Breast epithelium (tissue), 4 donors: ENCODE measurements at regions not wholly inside any gene's neighbourhood (a gene's known extent, or its start where the extent isn't known, plus 50 kb on each side); places are given as distances from the start of the nearest gene placed in this dataset.
"Not testable (repeated sequence)": the region's sequence is repeated elsewhere in the genome, so short reads cannot be mapped to it uniquely, and the experiment has no call there.

Source experiments
- DNase-seq, 2 donors: peaks; one replicate each; pipeline ENCODE4 v3.0.0-alpha.2; 2019; ENCODE audit warnings: low spot score in 2 of 2
- H3K27ac ChIP-seq, 2 donors: fragments of 200-600 bp; sonication (generic) in 1 of 2; one replicate each; pipeline ENCODE4 v1.5.1; 2016 to 2019; ENCODE audit warnings: mild to moderate bottlenecking in 1 of 2
- H3K27me3 ChIP-seq, 2 donors: fragments of 200-600 bp; sonication (generic) in 1 of 2; one replicate each; pipeline versions ENCODE4 v1.5.1 to v1.6.0; 2017 to 2019; ENCODE audit warnings: control low read depth in 1 of 2, mild to moderate bottlenecking in 1 of 2
- H3K36me3 ChIP-seq: fragments of 200-600 bp; one replicate; pipeline ENCODE4 v1.5.1; 2019
- H3K4me1 ChIP-seq, 2 donors: fragments of 200-600 bp; sonication (generic); one replicate each; pipeline ENCODE4 v1.5.1; 2016 to 2019; ENCODE audit warnings: control low read depth in 1 of 2
- H3K4me3 ChIP-seq, 3 donors: fragments of 200-600 bp; sonication (generic); 1 replicate in 2 of 3; 2 replicates in 1 of 3; pipeline ENCODE4 v1.5.1; 2016 to 2019; ENCODE audit warnings: mild to moderate bottlenecking in 3 of 3, moderate library complexity in 2 of 3
- H3K9me3 ChIP-seq, 2 donors: fragments of 200-600 bp; sonication (generic) in 1 of 2; one replicate each; pipeline ENCODE4 v1.5.1; 2016 to 2019; ENCODE audit warnings: control low read depth in 1 of 2
- POLR2A ChIP-seq: fragments of 450-650 bp; IDR thresholded peaks from one replicate; pipeline ENCODE4 v1.6.1; 2016; ENCODE audit warnings: antibody characterized with exemption, mild to moderate bottlenecking, moderate library complexity
- POLR2AphosphoS5 ChIP-seq, 3 donors: sonication (generic); formaldehyde crosslinking; IDR thresholded peaks; one replicate each; pipeline ENCODE4 v1.6.1; 2017; ENCODE audit warnings: antibody characterized with exemption in 3 of 3
- intact Hi-C: fragments of 100-400 bp; cut with DNase I; formaldehyde crosslinking; loops from one replicate; pipeline ENCODE4 v1.15.1; 2023; ENCODE audit warnings: low total_unique reads
- TF ChIP-seq, protein P1 (sequence below), 3 donors: fragments of 450-650 bp; IDR thresholded peaks; one replicate each; pipeline ENCODE4 v1.5.1; 2016 to 2017; ENCODE audit warnings: antibody characterized with exemption in 3 of 3, mild to moderate bottlenecking in 3 of 3, moderate library complexity in 3 of 3

GRCh38 chr2:105538840-105539239 is 140.0 kb upstream of the FHL2 start:
- DNase-seq: no peak
- no peak overlapping the region for H3K27ac ChIP-seq
- no peak overlapping the region for H3K4me3 ChIP-seq
- intact Hi-C loops: no loop called here
- H3K4me1 ChIP-seq: no peaks in the 10 kb centered on the region
- no peaks in the 10 kb centered on the region for H3K9me3 ChIP-seq
- H3K36me3 ChIP-seq: no peaks in the 10 kb centered on the region
- TF ChIP-seq, protein P1, sequence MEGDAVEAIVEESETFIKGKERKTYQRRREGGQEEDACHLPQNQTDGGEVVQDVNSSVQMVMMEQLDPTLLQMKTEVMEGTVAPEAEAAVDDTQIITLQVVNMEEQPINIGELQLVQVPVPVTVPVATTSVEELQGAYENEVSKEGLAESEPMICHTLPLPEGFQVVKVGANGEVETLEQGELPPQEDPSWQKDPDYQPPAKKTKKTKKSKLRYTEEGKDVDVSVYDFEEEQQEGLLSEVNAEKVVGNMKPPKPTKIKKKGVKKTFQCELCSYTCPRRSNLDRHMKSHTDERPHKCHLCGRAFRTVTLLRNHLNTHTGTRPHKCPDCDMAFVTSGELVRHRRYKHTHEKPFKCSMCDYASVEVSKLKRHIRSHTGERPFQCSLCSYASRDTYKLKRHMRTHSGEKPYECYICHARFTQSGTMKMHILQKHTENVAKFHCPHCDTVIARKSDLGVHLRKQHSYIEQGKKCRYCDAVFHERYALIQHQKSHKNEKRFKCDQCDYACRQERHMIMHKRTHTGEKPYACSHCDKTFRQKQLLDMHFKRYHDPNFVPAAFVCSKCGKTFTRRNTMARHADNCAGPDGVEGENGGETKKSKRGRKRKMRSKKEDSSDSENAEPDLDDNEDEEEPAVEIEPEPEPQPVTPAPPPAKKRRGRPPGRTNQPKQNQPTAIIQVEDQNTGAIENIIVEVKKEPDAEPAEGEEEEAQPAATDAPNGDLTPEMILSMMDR (IDR thresholded peaks at IDR 0.05): no peak
- no peak for TF ChIP-seq POLR2AphosphoS5 (IDR thresholded peaks at IDR 0.05)
- TF ChIP-seq POLR2A: no peak
- no peaks in the 10 kb centered on the region for H3K27me3 ChIP-seq

DNA sequence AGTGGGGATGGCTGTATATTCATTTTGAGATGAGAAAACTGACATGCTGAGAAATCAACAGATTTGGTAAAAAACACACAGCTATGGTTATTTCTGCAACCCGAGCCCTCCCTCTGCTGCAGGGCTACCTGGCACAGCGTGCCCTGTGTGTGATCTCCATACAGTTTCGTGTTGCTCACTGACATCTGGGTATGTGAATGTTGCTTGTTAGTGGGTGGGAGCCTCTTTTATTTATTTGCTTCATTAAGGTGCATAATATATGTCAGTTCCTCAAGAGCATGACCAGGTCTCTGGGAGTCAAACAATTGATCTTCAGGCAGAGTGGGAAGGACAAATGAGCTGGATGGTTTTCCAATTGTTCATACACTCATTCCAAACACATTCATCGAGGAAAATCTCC is 139.1 kb upstream of the FHL2 start:
- TF ChIP-seq POLR2A: no peak
- TF ChIP-seq, protein P1 (IDR thresholded peaks at IDR 0.05): no peak
- no peak for TF ChIP-seq POLR2AphosphoS5 (IDR thresholded peaks at IDR 0.05)
- Histone ChIP-seq H3K27me3 (no peaks in the 10 kb centered on the region), H3K4me3 (no peak overlapping the region), H3K27ac (peak overlapping the region in 1 of 2 donors; percentile 40), H3K4me1 (no peaks in the 10 kb centered on the region), H3K36me3 (no peaks in the 10 kb centered on the region), H3K9me3 (no peaks in the 10 kb centered on the region)
- intact Hi-C loops: no loop called here
- DNase-seq: no peak

DNA sequence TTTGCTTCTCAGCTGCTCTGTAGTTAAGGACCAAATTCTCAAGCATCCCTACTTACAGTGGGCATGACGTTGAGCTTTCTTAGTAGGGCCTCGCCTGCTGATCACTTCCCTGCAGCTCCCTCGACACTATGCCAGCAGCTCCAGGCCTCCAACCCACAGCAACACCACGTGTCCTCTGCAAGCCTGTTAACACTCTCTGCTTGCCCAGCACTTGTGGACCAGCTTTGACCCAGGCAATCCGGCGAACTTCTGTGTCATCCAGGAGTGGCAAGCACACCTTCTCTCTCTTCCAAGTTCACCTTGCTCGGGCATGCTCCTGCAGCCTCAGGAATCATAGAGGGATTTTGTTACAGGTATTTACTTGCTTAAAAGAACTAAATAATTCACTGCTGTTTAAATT is 138.6 kb upstream of the FHL2 start:
- no peak overlapping the region for H3K4me3 ChIP-seq
- no peaks in the 10 kb centered on the region for H3K36me3 ChIP-seq
- peak overlapping the region; percentile 25 to 43 for H3K27ac ChIP-seq
- no peaks in the 10 kb centered on the region for H3K27me3 ChIP-seq
- H3K9me3 ChIP-seq: no peaks in the 10 kb centered on the region
- intact Hi-C loops: no loop called here
- H3K4me1 ChIP-seq: no peaks in the 10 kb centered on the region
- TF ChIP-seq, protein P1 (IDR thresholded peaks at IDR 0.05): no peak
- TF ChIP-seq POLR2AphosphoS5 (IDR thresholded peaks at IDR 0.05): no peak
- no peak for TF ChIP-seq POLR2A
- no peak for DNase-seq

GRCh38 chr2:105536175-105536574 is 137.3 kb upstream of the FHL2 start:
- H3K27ac ChIP-seq: no peak overlapping the region
- intact Hi-C loops: no loop called here
- H3K36me3 ChIP-seq: no peaks in the 10 kb centered on the region
- no peaks in the 10 kb centered on the region for H3K9me3 ChIP-seq
- no peak for DNase-seq
- H3K4me3 ChIP-seq: no peak overlapping the region
- H3K4me1 ChIP-seq: no peaks in the 10 kb centered on the region
- no peak for TF ChIP-seq POLR2AphosphoS5 (IDR thresholded peaks at IDR 0.05)
- TF ChIP-seq, protein P1 (IDR thresholded peaks at IDR 0.05): no peak
- H3K27me3 ChIP-seq: no peaks in the 10 kb centered on the region

DNA sequence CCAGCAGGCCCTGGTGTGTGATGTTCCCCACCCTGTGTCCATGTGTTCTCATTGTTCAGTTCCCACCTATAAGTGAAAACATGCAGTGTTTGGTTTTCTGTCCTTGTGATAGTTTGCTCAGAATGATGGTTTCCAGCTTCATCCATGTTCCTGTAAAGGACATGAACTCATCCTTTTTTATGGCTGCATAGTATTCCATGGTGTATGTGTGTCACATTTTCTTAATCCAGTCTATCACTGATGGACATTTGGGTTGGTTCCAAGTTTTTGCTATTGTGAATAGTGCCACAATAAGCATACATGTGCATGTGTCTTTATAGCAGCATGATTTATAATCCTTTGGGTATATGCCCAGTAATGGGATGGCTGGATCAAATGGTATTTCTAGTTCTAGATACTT is 130.4 kb upstream of the FHL2 start:
- H3K27me3 ChIP-seq, intact Hi-C loops, DNase-seq, H3K27ac ChIP-seq, H3K4me1 ChIP-seq, H3K9me3 ChIP-seq, H3K4me3 ChIP-seq, H3K36me3 ChIP-seq: not testable (repeated sequence)
